ENCODE measurements at regions not wholly inside any gene's neighbourhood (a gene's known extent, or its start where the extent isn't known, plus 50 kb on each side); places are given as distances from the start of the nearest gene placed in this dataset.

- TF ChIP-seq JUND (IDR thresholded peaks at IDR 0.05), result no peak
- no peak for TF ChIP-seq CTCF (IDR thresholded peaks at IDR 0.05)
- no peak for TF ChIP-seq CHD2 (IDR thresholded peaks at IDR 0.05; ENCODE audit: low read length, partially characterized antibody)
- no peak for TF ChIP-seq USF2 (IDR thresholded peaks at IDR 0.05; ENCODE audit: borderline replicate concordance, low read depth, low read length)
- TF ChIP-seq MAX (IDR thresholded peaks at IDR 0.05; ENCODE audit: low read depth), result no peak
- TF ChIP-seq IRF3 (IDR thresholded peaks at IDR 0.05; ENCODE audit: low read depth, low read length), result no peak
- TF ChIP-seq REST (IDR thresholded peaks at IDR 0.05; ENCODE audit: low read depth, low read length), result no peak
- TF ChIP-seq POLR2AphosphoS5 (IDR thresholded peaks at IDR 0.05; ENCODE audit: low read depth, low read length), result no peak
- no peak for TF ChIP-seq YY1 (IDR thresholded peaks at IDR 0.05; ENCODE audit: low read depth)
These were observed 64.8 kb upstream of the SVIL start for GRCh38 chr10:29699621-29700020.

Data from SK-N-SH (cell line).